HG03103 (cell line): ENCODE measurements at regions not wholly inside any gene's neighbourhood (a gene's known extent, or its start where the extent isn't known, plus 50 kb on each side); places are given as distances from the start of the nearest gene placed in this dataset.

ENCODE experiments used
- ATAC-seq: cut with Tn5 transposase; IDR thresholded peaks from one replicate; pipeline ENCODE4 v1.9.1; 2021; ENCODE audit warnings: low read depth; ENCODE audit not compliant: unreplicated experiment

DNA sequence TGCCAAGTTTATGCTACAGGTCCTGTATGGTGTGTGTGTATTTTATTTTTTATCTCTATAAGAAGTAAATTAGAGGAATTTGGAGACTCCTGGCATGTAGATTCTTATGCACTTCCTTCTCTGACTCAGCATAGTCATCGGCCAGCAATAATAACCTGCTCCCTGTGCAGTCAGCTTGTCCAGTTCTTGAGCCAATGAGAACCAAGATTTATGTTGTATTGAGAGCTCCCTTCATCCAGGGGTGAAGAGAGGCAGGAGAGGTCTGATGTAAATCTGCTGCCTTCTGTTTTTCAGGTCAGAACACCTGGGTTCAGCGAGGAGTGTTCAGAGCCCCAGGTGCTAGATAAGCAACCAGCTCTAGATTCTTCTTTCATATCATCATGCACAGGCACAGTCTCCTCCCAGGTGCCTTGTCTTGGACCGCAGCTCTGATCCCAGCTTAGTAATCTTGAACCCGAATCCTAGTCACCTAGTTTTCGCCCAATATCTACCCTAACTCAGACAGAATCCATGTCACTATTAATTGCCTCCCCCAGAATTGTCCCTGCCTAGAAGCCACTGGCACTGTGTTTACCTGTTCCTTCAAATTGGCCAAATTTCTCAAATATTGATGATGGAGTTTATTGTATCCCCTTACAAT is 328.2 kb upstream of the NCAM1 start:
- no peak for ATAC-seq

DNA sequence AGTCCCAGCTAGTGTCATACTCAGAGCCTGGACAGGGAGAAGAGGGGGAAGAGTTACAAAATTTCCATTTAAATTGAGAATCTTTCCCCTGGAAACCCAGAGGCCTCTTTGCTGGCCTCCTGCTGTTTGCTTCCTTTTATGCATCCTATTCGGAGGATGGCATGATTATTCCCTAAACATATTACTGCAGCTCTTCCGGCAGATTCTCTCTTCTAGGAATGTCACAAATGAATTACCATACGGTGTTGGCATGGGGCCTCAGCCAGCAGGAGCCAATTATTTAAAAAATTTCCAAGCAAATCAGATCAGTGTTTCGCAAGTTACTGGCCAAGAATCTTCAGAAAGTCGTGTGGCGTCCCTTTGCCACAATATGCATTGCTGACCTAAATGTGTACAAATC is 326.7 kb upstream of the NCAM1 start:
- no peak for ATAC-seq

DNA sequence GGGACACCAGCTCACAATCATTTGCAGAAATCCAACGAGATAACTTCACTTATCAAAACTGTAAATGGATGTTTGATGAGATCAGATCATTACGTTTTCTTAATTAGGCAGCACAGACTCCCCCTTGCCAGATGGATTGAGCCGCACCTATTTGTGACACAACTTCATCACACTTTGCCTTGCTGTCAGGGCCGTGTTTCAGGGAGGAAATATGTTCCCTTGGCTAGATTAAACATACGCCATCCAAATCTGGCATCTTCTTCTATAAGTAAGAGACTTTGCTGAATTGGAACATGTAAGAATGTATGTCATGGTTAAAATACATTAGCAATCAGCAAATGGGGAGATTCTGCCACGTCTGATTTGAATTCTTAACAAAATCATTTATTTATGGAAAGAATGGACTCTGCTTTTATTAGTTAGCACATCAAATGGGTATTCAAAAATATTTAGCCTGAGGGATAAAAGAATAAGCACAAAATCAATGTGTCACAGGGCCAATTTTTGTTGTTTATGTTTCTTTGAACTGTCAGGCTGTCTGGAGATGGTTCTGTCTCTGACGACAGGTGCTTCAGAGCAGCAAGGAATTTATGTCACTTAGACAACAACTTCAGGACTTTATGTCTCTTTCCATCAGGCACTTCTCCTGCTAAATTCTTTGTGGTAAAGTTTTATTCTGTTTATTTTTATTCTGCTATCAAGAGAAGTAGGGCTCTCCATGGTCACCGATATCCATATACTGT is 326.1 kb upstream of the NCAM1 start:
- no peak for ATAC-seq

DNA sequence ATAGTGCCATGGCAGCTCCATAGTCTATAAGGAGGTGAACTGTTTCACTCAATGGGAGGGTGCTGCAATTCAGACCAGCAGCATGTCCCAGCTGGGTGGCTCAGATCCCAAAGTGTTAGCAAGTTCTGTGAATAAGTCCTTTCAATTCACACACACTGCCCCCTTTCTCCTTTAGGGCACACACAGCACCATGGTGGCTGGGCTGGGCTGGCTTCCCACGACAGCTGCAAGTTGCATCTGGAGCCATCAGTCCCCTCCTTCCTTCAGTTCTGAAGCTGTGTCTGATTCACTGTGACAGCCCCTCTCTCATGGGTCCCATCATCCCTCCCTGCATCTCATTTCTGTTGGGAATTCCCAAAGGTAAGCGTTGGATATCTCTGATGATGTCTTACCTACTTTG is 324.1 kb upstream of the NCAM1 start:
- no peak for ATAC-seq

DNA sequence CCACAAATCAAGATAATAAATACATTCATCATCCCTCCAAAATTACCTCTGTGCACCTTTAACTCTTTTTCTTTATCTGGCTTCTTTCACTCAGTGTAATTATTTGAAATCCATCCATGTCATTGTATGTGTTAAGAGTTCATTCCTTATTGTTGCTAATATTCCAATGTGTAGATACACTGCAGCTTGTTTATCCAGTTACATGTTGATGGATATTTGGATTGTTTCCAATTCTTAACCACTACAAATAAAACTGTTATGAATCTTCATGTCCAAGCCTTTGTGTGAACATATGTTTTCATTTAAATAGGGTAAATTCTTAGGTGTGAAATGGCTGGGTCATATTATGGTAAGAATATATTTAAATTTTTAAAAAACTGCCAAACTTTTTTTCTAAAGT is 323.3 kb upstream of the NCAM1 start:
- ATAC-seq: no peak

DNA sequence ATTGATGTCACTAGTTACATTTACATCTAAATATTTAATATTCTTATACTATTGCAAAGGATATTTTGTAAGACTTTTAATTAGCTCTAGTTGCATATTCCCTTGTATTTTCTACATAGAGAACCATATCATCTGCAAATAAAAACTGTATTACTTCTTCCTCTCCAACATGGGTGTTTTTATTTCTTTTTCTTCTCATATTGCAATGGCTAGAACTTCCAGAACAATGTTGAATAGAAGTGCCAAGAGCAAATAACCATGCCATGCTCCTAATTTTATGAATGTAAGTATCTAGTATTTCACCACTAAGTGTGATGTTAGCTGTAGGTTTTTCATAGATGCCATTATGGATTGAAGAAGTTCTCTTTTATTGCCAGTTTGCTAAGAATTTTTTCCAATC is 321.8 kb upstream of the NCAM1 start:
- ATAC-seq: no peak

DNA sequence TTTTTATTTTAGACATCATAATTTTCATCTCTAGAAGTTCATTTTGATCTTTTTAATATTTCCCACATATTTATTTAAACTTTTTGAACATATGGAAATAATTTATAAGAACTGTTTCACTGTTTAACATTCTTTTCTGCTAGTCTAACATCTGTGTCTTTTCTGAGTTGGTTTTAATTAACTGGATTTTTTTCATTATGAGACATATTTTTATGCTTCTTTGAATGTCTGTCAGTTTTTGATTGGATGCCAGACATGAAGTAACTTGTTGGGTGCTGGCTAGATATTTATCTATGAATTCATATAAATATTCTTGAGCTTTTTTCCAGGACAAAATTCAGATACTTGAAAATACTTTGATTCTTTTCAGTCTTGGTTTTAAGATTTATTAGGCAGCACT is 317.8 kb upstream of the NCAM1 start:
- ATAC-seq: no peak

DNA sequence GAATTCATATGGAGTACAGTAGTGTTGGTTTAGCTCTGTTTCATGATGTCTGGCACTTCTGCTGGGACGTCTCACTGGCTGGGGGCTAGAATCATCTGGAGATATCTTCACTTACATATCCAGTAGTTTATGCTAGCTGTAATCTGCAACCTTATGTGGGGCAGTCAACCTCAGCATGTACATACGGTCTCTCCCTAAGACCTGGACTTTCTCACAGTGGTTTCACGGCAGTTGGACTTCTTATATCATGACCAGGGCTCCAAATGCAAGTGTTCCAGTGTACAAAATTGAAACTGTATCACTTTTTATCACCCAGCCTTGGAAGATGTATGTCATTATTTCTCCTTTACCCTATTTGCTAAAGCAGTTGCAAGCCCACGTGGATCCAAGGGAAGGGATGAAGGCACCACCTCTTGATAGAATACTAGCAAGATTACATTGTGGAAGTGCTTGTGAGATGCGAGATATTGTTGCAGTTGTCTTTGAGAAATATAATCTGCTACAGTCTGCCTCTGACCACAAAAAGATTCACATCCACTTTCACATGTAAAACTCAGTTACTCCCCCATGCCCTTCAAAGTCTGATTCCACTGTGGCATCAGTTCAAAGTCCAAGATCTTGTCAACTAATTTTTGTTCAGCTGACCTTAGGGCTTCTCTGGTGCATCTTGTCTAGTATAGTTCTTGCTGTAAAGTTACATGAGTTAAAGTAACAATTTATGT is 316.6 kb upstream of the NCAM1 start:
- ATAC-seq: no peak

DNA sequence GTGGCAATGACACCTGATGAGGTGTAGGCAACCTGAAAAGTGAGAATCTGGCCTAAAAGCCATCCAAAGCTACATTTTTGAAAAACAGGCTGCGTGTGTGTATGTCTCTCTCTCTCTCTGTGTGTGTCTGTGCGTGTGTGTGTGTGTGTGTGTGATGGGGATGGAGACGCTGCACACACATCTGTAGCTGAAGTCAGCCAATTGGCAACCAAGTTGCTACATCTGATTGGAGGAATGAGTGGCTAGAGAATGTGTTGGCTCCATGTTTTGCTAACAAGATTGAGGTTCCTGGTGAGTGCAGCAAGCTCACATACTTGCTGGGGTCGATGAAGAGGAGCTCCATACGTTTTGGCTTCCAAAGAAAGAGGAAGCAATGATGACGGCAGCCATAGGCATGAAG is 311.4 kb upstream of the NCAM1 start:
- ATAC-seq: no peak

DNA sequence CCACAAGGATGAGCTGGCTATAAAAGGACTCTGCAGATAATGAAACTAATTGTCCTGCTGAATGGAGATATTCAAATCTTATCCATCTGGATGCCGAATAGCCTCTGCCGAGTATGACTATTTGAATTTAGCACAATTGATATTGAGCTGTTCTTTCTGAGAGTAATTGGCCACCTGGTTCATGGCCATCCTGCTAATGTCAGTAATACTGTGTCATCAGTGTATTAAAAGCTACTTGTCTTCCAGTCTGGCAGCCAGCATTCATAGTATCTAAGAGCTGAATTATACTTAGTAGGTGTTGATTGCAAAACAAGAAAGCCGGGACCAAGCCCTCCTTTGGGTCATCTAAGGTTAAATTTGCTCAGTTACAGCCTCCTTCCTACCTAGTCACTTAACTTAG is 310.7 kb upstream of the NCAM1 start:
- ATAC-seq: no peak

DNA sequence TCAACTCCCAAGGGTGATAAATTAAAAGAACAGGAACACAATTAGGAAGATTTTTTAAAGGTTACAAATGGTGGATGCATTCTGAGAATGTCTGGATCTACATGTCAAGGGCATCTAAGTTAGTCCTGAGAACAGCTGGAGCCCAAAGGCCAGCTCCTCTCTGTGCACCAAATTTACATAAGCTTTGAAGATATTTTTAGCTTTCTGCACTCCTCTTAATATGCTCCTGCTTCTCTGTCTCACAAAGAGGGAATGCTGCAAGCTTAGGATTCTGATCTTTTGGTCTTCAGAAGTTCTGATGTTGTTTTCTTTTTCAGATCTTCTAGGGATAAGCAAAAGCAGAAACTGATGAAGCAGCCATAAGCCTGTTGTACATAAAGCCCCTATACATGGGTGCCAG is 309.8 kb upstream of the NCAM1 start:
- ATAC-seq: no peak

DNA sequence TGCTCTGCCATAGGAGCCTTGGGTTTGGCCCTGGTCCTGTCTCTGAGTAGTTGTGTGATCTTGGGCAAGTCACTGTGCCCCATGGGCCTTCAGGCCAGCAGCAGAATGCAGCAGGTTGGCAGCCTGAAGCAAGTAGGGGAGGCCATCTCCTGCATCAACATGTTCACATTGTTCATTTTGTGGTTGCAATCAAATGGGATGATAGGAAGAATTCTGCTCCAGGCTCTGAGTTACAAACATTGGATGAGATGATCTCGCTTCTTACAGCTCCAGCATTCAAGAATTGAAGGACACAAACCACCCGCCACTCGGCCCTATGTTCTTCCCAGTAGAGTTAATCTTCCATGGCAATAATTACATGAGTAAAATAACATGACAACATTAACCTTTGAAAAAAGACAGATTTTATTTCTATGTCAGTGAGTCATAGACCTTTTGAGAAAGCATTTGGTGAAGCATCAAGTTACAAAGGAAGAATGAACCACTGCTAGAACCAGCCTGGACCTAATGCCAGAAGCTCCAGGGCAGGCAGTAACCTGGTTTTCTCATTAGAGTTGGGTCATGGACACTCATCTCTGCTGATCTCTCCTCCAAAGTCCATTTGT is 308.3 kb upstream of the NCAM1 start:
- no peak for ATAC-seq

DNA sequence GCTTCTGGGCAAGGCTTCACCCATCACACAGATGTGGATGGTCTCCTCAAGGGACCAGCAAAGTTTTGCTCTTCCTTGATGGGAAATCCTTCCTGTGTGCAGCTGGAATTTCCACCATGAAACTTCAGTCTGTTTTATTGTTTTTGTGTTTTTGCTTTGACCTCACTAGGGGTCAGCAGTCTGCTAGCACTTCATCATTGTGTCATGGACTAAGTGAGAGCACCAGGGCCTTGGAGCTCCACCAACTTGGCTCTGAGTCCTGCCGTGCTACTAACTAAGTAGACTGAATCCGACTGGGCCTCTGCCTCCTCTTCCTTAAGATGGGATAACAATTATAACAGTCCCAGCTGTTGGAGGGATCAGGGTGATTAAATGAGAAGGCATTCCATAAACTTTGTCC is 305.8 kb upstream of the NCAM1 start:
- no peak for ATAC-seq

DNA sequence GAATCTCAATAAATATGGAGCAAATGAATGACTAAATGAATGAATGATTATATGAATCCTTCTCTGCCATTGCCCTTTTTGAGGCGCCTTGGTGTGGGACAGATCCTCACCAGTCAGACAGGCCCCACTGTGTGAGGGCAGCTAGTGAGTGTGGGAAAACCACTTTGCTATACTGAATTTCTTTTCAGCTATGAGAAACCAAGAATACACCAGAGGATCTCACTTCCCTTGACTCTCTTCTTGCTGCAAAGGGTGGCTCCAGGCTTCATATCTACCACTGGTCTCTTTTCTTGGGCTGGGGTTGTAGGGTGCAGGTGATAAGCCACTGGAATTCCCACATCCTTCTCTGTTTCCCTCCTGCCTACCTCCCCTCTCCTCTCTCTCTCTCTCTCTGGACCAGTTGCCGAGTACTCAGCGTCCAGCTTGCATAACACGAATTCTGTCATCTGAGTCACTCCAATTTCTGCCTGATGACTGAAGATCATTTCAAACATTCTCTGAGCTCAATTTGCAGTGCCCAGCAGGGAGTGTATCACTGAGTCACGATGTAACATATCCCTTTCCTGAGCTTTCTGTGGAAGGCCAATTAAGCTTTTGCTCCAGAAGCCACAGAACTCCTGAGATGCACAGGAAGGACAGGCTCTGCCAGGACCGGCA is 304.3 kb upstream of the NCAM1 start:
- no peak for ATAC-seq

DNA sequence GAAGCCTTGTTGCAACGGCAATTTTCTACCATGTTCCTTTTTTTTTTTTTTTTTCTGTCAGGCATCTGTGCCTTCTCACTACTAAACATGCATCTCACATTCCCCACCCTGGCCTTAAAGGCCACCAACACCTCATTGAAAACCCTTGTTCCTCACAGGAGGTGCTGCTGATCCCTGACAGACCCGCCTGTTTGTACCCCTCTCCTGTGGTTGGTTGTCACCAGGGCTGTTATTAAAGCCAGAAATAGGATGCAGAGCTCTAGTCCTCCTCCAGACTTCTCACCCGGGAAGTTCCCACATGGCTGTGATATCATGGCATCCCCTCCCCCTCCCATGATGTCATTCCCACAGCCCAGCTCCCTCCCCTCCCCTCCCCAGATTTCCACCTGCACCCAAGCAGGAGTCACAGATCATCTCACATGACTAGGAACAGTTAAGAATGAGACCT is 302.8 kb upstream of the NCAM1 start:
- ATAC-seq: no peak

DNA sequence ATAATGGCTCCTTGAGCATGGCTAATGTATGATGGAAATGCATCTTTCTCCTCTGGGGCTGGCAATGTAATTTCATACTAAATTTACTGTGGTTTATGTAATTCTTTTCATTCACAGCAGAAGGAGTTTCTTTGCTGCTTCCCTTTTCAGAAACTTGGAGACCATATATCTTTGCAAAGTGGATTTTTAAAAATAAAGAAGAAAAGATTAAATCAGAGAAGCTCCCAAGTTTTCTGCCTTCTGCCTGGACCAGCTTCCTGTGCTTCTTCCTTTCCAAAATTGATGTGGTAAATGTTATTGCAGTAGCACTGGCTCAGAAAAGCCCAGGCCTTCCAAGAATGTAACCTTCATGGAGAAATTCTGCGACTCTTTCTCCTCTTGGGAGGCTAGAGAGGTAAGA is 300.1 kb upstream of the NCAM1 start:
- ATAC-seq: no peak

DNA sequence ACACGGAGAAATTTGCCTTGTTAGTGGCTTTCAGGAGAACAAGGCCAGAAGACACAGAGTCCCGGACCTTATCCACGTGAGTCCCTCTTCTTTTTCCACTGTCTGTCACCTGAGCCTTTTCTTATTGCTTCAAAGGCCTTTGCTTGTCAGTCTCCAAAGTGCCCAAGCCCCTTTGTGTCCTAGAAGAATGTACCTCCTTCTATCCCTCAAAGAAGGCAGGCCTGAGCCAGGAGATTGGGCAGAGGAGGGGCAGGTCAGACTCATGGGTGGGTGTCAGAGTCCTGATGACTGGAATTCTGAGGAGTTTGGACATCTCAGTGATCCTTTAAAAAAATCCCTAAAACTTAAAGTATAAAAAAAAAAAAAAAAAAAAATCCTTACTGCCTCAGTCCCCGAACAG is 299.6 kb upstream of the NCAM1 start:
- no peak for ATAC-seq

DNA sequence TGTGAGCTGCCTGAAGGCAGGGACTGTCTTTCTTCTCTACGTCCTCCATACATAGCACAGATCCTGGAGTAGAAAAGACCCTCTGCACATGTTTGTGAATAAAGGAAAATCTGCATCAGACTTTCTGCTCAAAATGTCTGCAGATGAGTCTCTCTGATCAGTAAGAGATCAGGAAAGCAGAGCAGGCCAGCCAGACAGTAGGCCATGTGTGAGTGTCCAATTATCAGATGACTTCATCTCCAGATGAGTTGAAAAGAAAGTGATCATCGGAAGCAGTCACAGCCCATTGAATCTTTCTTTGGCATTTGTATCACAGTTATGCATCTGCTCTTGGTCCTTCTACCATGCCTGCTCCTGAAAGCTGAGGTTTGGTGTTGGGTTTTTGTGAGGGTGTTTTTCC is 298.7 kb upstream of the NCAM1 start:
- ATAC-seq: no peak

DNA sequence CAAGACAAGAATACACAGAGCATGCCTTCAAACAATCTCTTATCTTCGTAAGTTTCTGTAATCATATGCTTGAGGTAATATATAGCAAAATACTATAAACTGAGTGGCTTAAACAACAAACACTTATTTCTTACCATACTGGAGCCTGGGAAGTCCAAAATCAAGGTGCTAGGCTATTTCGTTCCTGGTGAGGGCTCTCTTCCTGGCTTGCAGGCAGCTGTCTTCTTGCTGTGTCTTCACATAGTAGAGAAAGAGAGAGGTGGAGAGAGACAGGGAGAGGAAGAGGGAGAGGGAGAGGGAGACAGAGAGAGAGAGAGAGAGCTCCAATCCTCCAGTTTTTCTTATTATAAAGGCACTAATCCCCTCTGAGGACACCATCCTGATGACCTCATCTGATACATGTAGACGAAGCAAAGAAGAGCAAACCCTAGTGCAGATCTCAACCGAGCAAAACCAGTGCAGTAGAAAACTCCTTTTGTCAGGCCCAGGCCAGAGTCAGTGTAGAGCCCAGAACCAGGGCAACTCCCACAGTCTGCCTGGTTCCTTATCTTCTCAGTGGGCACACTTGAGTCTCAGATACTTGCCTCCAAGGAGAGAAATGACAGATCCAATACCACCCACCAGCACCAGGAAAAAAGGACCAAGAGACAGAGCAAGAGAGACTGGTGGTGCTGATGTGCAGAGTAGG is 297.1 kb upstream of the NCAM1 start:
- ATAC-seq: no peak

DNA sequence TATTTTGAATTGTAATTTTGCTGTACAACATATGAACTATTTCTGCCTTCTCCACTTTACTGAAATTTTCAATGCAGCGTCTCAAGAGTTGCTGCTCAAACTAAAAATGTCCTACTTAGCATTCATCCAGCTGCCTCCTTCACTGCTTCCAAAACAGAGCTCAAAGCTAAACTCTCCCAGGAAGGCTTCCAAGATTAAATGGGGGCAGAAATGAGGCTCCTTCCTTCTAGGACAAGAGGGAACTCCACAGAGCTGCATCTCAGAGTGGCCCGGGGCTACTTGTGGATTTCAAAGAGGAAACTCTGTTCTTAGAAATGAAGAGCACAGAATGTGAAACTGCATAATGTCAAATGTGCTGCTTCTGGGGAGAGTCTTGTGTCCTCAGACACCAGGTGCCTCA is 295.9 kb upstream of the NCAM1 start:
- ATAC-seq: no peak
